Panc1 (cell line): ENCODE measurements at regions not wholly inside any gene's neighbourhood (a gene's known extent, or its start where the extent isn't known, plus 50 kb on each side); places are given as distances from the start of the nearest gene placed in this dataset.

ENCODE experiments used
- POLR2AphosphoS5 ChIP-seq: IDR thresholded peaks from 2 replicates; pipeline ENCODE4 v1.6.1; 2012; ENCODE audit warnings: mild to moderate bottlenecking, low read depth, low read length, moderate library complexity
- SIN3A ChIP-seq: IDR thresholded peaks from 2 replicates; pipeline ENCODE4 v1.6.1; 2012; ENCODE audit warnings: low read depth, mild to moderate bottlenecking, low read length, moderate library complexity, borderline replicate concordance; ENCODE audit not compliant: insufficient read depth
- TCF7L2 ChIP-seq: IDR thresholded peaks from 2 replicates; pipeline ENCODE4 v1.6.1; 2011; ENCODE audit warnings: mild to moderate bottlenecking, low read depth, low read length, inconsistent platforms
- TF ChIP-seq, protein P1 (sequence below), 2 experiments: IDR thresholded peaks; 2 replicates each; pipeline ENCODE4 v1.6.1; 2011 to 2012; ENCODE audit warnings: low read depth in 2 of 2, control low read depth in 1 of 2, low read length in 1 of 2, mild to moderate bottlenecking in 1 of 2, moderate library complexity in 1 of 2; ENCODE audit not compliant: insufficient read depth in 1 of 2
- TF ChIP-seq, protein P2 (sequence below): fragments of 450-650 bp; IDR thresholded peaks from 2 replicates; pipeline ENCODE4 v1.5.1; 2017; ENCODE audit warnings: mild to moderate bottlenecking

GRCh38 chr7:46939558-46939957, 642.4 kb downstream of the TNS3 start:
- TF ChIP-seq, protein P1, sequence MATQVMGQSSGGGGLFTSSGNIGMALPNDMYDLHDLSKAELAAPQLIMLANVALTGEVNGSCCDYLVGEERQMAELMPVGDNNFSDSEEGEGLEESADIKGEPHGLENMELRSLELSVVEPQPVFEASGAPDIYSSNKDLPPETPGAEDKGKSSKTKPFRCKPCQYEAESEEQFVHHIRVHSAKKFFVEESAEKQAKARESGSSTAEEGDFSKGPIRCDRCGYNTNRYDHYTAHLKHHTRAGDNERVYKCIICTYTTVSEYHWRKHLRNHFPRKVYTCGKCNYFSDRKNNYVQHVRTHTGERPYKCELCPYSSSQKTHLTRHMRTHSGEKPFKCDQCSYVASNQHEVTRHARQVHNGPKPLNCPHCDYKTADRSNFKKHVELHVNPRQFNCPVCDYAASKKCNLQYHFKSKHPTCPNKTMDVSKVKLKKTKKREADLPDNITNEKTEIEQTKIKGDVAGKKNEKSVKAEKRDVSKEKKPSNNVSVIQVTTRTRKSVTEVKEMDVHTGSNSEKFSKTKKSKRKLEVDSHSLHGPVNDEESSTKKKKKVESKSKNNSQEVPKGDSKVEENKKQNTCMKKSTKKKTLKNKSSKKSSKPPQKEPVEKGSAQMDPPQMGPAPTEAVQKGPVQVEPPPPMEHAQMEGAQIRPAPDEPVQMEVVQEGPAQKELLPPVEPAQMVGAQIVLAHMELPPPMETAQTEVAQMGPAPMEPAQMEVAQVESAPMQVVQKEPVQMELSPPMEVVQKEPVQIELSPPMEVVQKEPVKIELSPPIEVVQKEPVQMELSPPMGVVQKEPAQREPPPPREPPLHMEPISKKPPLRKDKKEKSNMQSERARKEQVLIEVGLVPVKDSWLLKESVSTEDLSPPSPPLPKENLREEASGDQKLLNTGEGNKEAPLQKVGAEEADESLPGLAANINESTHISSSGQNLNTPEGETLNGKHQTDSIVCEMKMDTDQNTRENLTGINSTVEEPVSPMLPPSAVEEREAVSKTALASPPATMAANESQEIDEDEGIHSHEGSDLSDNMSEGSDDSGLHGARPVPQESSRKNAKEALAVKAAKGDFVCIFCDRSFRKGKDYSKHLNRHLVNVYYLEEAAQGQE (IDR thresholded peaks at IDR 0.05; ENCODE audit: insufficient read depth in 1 of 2, low read depth in 2 of 2, low read length in 1 of 2) = no peak
- no peak for TF ChIP-seq SIN3A
- TF ChIP-seq, protein P2, sequence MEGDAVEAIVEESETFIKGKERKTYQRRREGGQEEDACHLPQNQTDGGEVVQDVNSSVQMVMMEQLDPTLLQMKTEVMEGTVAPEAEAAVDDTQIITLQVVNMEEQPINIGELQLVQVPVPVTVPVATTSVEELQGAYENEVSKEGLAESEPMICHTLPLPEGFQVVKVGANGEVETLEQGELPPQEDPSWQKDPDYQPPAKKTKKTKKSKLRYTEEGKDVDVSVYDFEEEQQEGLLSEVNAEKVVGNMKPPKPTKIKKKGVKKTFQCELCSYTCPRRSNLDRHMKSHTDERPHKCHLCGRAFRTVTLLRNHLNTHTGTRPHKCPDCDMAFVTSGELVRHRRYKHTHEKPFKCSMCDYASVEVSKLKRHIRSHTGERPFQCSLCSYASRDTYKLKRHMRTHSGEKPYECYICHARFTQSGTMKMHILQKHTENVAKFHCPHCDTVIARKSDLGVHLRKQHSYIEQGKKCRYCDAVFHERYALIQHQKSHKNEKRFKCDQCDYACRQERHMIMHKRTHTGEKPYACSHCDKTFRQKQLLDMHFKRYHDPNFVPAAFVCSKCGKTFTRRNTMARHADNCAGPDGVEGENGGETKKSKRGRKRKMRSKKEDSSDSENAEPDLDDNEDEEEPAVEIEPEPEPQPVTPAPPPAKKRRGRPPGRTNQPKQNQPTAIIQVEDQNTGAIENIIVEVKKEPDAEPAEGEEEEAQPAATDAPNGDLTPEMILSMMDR = no peak
- no peak for TF ChIP-seq POLR2AphosphoS5
- TF ChIP-seq TCF7L2 = no peak
